ENCODE measurements at regions not wholly inside any gene's neighbourhood (a gene's known extent, or its start where the extent isn't known, plus 50 kb on each side); places are given as distances from the start of the nearest gene placed in this dataset.

- no peak overlapping the region for H3K27ac Mint-ChIP-seq
- no peaks in the 10 kb centered on the region for H3K36me3 Mint-ChIP-seq (ENCODE audit: low read depth)
- DNase-seq (no peak), ATAC-seq (ENCODE audit: low read depth) (no peak)
- CTCF ChIA-PET = no interaction called here
- H3K27me3 Mint-ChIP-seq = no peaks in the 10 kb centered on the region
- POLR2A ChIA-PET = no interaction called here
- no peak overlapping the region for H3K4me3 Mint-ChIP-seq
- no peak for TF ChIP-seq CTCF (IDR thresholded peaks at IDR 0.05)
- H3K9me3 Mint-ChIP-seq = peaks cover 5% of the 10 kb centered on the region
- no peaks in the 10 kb centered on the region for H3K4me1 Mint-ChIP-seq
- intact Hi-C loops (cut with micrococcal nuclease) = no loop called here
Measured at GRCh38 chr6:113120582-113121285, 736.4 kb upstream of the MARCKS start.

GRCh38 chr6:113121571-113121970 is 735.6 kb upstream of the MARCKS start:
- no peak for TF ChIP-seq CTCF (IDR thresholded peaks at IDR 0.05)

GRCh38 chr6:113122060-113122459 is 735.1 kb upstream of the MARCKS start:
- H3K9me3 Mint-ChIP-seq = peaks cover 5% of the 10 kb centered on the region
- no peak overlapping the region for H3K4me3 Mint-ChIP-seq
- no peaks in the 10 kb centered on the region for H3K27me3 Mint-ChIP-seq
- no peak for TF ChIP-seq CTCF (IDR thresholded peaks at IDR 0.05)
- DNase-seq = no peak
- intact Hi-C loops (cut with micrococcal nuclease) = no loop called here
- H3K27ac Mint-ChIP-seq = no peak overlapping the region
- no peaks in the 10 kb centered on the region for H3K36me3 Mint-ChIP-seq (ENCODE audit: low read depth)
- POLR2A ChIA-PET = no interaction called here
- no peaks in the 10 kb centered on the region for H3K4me1 Mint-ChIP-seq
- no peak for ATAC-seq (ENCODE audit: low read depth)
- CTCF ChIA-PET = no interaction called here

More at GRCh38 chr6:113121571-113121970, 735.6 kb upstream of the MARCKS start:
- ChIA-PET CTCF (no interaction called here), POLR2A (no interaction called here)
- no peak overlapping the region for H3K4me3 Mint-ChIP-seq
- intact Hi-C loops (cut with micrococcal nuclease) = no loop called here
- ATAC-seq (ENCODE audit: low read depth) = no peak
- DNase-seq = no peak
- peaks cover 5% of the 10 kb centered on the region for H3K9me3 Mint-ChIP-seq
- H3K36me3 Mint-ChIP-seq (ENCODE audit: low read depth) = no peaks in the 10 kb centered on the region
- no peaks in the 10 kb centered on the region for H3K4me1 Mint-ChIP-seq
- H3K27ac Mint-ChIP-seq = no peak overlapping the region
- H3K27me3 Mint-ChIP-seq = no peaks in the 10 kb centered on the region

GRCh38 chr6:113125626-113126025 is 731.5 kb upstream of the MARCKS start:
- no peak overlapping the region for H3K27ac Mint-ChIP-seq
- no peaks in the 10 kb centered on the region for H3K4me1 Mint-ChIP-seq
- no peak for DNase-seq
- H3K36me3 Mint-ChIP-seq (ENCODE audit: low read depth) = no peaks in the 10 kb centered on the region
- intact Hi-C loops (cut with micrococcal nuclease) = no loop called here
- TF ChIP-seq CTCF (IDR thresholded peaks at IDR 0.05) = no peak
- ATAC-seq (ENCODE audit: low read depth) = no peak
- POLR2A ChIA-PET = no interaction called here
- CTCF ChIA-PET = no interaction called here
- H3K9me3 Mint-ChIP-seq = no peaks in the 10 kb centered on the region
- H3K27me3 Mint-ChIP-seq = no peaks in the 10 kb centered on the region
- H3K4me3 Mint-ChIP-seq = no peak overlapping the region

- Mint-ChIP-seq H3K4me3 (no peak overlapping the region), H3K36me3 (ENCODE audit: low read depth) (no peaks in the 10 kb centered on the region), H3K27me3 (no peaks in the 10 kb centered on the region), H3K27ac (no peak overlapping the region), H3K4me1 (no peaks in the 10 kb centered on the region), H3K9me3 (no peaks in the 10 kb centered on the region)
- no peak for DNase-seq
- ATAC-seq (ENCODE audit: low read depth) = no peak
- TF ChIP-seq CTCF (IDR thresholded peaks at IDR 0.05) = no peak
- ChIA-PET CTCF (no interaction called here), POLR2A (no interaction called here)
- intact Hi-C loops (cut with micrococcal nuclease) = no loop called here
Measured at GRCh38 chr6:113127786-113128419, 729.2 kb upstream of the MARCKS start.
